ENCODE measurements at regions not wholly inside any gene's neighbourhood (a gene's known extent, or its start where the extent isn't known, plus 50 kb on each side); places are given as distances from the start of the nearest gene placed in this dataset.
"Not testable (repeated sequence)": the region's sequence is repeated elsewhere in the genome, so short reads cannot be mapped to it uniquely, and the experiment has no call there.

- not testable (repeated sequence) for DNase-seq (ENCODE audit: extremely low read depth, insufficient read length); H3K36me3 ChIP-seq (ENCODE audit: control insufficient read depth, insufficient read depth, low read length); H3K27me3 ChIP-seq (replicated peaks; ENCODE audit: control insufficient read depth, insufficient read depth, low read length); H3K4me3 ChIP-seq (replicated peaks; ENCODE audit: low read depth, low read length)
These were observed 63.0 kb upstream of the SEC22B start for GRCh38 chr1:120239351-120239750.

DNA sequence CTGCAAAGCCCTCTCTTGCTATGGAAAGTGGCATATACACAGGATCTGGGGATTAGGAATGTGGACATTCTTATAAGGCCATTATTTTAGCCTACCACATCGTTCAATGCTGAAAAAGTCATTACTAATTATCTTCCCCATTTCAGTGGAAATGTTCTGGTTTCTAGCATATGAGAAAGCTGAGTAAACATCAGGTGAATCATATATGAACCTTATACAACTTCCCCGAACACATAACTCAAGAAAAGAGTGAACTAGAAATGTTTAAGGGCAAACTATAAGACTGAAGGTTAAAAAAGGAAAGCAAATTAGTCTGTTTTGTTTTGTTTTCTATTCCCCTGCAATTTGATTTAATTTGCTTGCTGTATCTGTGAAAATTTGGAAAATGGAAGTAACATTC, 62.5 kb upstream of the SEC22B start:
- H3K27me3 ChIP-seq (replicated peaks; ENCODE audit: control insufficient read depth, insufficient read depth, low read length); H3K4me3 ChIP-seq (replicated peaks; ENCODE audit: low read depth, low read length); H3K36me3 ChIP-seq (ENCODE audit: control insufficient read depth, insufficient read depth, low read length); DNase-seq (ENCODE audit: extremely low read depth, insufficient read length): not testable (repeated sequence)

GRCh38 chr1:120233661-120234018, 57.3 kb upstream of the SEC22B start:
- not testable (repeated sequence) for H3K27me3 ChIP-seq (replicated peaks; ENCODE audit: control insufficient read depth, insufficient read depth, low read length); H3K4me3 ChIP-seq (replicated peaks; ENCODE audit: low read depth, low read length); DNase-seq (ENCODE audit: extremely low read depth, insufficient read length); H3K36me3 ChIP-seq (ENCODE audit: control insufficient read depth, insufficient read depth, low read length)

- not testable (repeated sequence) for H3K36me3 ChIP-seq (ENCODE audit: control insufficient read depth, insufficient read depth, low read length); H3K27me3 ChIP-seq (replicated peaks; ENCODE audit: control insufficient read depth, insufficient read depth, low read length); DNase-seq (ENCODE audit: extremely low read depth, insufficient read length); H3K4me3 ChIP-seq (replicated peaks; ENCODE audit: low read depth, low read length)
These were observed 56.7 kb upstream of the SEC22B start for GRCh38 chr1:120232834-120233660.

GRCh38 chr1:120229835-120230234, 53.5 kb upstream of the SEC22B start:
- not testable (repeated sequence) for H3K4me3 ChIP-seq (replicated peaks; ENCODE audit: low read depth, low read length); H3K36me3 ChIP-seq (ENCODE audit: control insufficient read depth, insufficient read depth, low read length); H3K27me3 ChIP-seq (replicated peaks; ENCODE audit: control insufficient read depth, insufficient read depth, low read length); DNase-seq (ENCODE audit: extremely low read depth, insufficient read length)

Data from GM06990 (cell line).